HG03520 (cell line): ENCODE measurements at regions not wholly inside any gene's neighbourhood (a gene's known extent, or its start where the extent isn't known, plus 50 kb on each side); places are given as distances from the start of the nearest gene placed in this dataset.

Source experiments
- ATAC-seq: cut with Tn5 transposase; IDR thresholded peaks from one replicate; pipeline ENCODE4 v1.9.1; 2021; ENCODE audit warnings: mild to moderate bottlenecking, moderate library complexity; ENCODE audit not compliant: unreplicated experiment

DNA sequence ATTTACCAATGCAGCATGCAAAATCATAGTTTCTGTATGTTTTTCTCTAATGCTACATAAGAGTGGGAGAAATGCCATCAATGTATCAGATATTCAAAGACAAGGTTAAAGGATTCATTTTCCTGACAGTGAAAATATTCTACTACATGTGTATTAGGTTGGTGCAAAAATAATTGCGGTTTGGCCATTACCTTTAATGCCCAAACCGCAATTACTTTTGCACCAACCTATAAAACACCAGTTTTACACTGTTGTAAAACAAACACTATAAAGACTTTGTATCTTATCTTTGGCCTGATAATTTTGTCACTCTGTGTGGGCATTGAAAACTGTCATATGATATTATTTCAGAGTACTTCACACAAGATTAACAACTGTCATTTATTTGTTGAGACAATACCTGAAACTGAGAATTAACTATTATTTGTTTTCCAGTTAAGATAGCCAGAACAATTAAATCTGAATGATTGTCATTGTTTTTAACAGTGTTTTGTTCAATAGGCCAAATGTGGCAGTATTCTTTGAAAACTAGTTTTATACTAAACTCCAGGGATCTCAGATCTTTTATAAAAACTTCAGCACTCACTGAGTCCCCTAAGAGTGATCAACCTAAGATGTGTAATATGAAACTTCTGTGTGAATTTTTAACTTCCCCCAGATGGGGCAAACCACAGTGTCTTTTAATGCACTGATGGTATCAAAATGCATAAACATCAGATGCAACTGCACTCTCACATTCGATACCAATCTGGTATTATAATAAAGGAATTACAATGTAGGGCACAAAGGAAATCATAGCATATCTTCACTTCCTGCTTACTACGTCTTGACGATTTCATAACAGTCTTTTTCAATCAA is 53.8 kb upstream of the FBN2 start:
- no peak for ATAC-seq

GRCh38 chr5:128596071-128596470 is 58.0 kb upstream of the FBN2 start:
- ATAC-seq, result no peak

DNA sequence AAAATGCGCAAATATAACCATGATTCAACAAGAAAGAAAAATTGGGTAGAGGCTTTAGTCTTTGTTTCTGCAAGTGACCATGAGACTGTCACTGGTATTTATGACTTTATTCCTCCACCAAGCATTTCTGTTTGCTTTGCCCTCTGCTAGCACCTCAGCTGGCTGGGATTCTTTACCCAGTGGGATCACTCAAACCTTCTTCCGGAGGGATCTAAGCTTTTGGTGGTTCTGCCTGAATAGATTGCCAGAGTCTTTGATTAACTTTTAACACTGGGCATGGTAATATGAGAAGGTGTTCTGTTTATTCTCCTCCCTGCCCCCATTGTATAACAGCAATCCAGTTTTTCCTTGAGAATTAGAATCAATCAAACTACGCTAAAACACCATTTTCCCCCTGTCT is 59.1 kb upstream of the FBN2 start:
- no peak for ATAC-seq

DNA sequence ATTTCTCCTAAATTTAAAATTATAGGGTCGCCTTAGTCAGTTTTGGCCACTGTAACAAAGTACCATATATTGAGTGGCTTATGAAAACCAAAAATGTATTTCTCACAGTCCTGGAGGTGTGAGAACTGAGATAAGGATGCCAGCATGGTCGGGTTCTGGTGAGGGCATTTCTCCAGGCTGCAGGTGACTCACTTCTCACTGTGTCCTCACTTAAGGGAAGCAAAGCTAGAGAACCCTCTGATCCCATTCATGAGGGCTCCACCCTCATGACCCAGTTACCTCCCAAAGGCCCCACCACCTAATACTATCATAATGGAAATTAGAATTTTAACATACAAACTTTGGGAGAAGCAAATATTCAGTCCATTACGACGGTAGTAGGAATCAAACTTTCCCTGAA is 75.1 kb upstream of the FBN2 start:
- ATAC-seq, result no peak

DNA sequence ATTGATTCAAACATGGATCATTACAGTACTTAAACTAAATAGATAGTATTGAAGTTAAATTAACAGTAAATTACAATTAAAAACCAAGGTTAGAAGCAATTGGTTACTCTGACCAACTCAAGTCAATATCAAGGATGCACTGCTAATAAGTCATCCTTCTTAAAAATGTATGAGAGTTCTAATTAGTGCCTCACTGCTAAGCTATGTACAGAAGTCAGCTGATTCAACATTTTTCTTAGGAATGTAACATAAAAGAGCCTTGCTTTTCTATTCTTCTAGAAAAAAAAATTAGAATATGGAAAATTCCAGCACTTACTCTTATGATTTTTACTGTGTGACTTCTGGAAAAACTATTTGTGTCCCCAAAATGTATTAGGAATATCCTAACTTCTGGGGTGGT is 75.7 kb upstream of the FBN2 start:
- ATAC-seq, result no peak

DNA sequence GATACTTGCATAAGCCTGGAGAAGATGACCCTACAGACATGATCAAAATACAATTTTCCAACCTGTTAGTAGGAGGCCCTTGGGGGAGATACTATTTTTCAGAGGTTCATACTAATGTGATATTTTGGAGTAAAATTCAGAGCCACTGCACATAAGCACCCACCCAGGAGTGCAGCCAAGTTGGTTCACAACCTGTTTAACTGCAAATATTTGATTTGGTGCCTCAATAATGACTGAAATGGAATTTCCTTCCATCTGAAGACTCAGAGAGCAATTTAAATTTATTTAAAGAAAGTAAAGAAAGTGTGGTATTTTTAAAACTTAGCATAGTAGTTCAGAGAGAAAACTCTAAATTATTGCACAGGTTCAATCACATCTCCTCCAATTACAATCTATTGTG is 77.5 kb upstream of the FBN2 start:
- no peak for ATAC-seq

- no peak for ATAC-seq
Observed at GRCh38 chr5:128626536-128627090, 88.6 kb upstream of the FBN2 start.

DNA sequence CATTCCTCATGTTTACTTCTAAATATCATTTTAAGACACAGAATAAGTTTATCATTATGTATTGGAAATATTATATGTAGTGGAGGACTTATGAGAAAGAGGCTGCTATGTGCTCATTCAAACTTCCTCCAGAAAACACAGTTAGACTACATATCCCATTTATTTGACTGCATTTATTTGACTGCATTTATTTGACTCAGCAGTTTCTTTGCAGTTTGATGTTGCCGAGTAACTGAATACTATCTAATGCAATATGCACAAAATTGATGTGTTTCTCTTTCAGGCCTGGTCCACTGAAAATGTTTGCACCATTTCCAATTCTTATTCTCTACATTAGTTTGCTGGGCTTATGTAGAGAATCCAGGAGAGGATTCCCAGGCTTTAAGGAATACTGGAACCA is 89.9 kb upstream of the FBN2 start:
- no peak for ATAC-seq

DNA sequence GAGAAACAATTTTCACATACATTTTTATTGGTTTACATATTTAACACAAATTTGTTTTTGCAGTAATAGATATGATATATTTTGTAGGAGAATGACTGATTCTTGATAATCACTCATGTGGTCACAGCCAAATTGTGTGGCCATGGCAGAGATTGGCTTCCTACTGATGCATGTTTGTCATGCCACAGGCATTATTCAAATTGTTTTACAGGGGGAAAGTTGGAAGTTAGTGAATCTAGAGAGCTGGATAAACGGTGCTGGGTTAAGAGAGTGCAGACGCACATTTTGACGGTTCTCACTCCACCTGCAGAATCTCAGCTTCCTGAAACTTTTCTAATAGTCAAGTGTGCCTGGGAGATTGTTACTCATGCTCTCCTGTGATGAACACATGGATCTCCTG is 91.1 kb upstream of the FBN2 start:
- no peak for ATAC-seq

DNA sequence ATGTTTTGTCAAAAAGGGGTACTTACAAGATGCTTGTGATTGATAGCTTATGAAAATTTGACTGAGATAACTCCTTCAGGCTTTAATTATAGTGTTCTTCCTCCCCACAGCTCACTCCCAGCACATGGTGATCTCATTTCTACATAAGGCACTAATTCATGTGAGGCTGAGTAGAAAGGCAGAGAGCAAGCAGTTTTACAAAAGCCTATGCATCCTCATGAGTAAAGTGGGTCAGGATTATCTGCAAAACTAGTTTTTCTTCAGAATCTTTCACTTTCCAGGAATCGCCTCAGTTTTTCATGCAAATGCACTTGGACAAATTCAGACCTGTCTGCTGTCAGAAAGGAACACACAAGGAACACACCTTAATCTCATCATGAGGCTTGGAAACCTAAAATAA is 92.1 kb upstream of the FBN2 start:
- no peak for ATAC-seq

DNA sequence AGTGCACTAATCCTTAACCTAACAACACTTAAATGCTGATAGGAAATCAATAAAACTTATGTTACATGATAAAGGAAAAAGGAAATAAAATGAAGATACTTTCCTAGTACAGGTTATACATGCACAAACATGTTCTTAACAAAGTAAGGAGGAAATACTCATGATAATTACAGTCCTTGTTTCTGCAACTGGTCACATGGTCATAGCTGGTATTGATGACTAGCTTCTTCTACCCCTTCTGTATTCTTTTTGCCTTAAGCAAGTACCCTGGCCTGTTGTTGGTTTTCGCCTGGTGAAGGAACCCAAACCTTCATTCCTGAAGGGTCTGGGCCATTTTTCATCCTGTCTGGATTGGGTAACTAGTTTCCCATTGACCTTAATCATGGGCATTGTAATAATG is 93.7 kb upstream of the FBN2 start:
- ATAC-seq, result no peak

- ATAC-seq, result no peak
Observed at GRCh38 chr5:128632264-128632663, 94.2 kb upstream of the FBN2 start.

- ATAC-seq, result no peak
Observed at GRCh38 chr5:128633901-128634300, 95.9 kb upstream of the FBN2 start.

DNA sequence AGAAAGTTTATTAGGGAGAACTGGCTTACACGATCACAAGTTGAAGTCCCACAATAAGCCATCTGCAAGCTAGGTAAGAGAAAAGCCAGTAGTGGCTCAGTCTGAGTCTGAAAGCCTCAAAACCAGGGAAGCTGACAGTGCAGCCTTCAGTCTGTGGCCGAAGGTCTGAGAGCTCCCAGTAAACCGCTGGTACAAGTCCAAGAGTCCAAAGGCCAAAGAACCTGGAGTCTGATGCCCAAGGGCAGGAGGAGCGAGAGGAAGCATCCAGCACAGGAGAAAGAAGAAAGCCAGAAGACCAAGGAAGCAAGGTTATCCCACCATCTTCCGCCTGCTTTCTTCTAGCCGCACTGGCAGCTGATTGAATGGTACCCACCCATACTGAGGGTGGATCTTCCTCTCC is 97.3 kb upstream of the FBN2 start:
- no peak for ATAC-seq

GRCh38 chr5:128636361-128636760 is 98.3 kb upstream of the FBN2 start:
- ATAC-seq, result no peak

GRCh38 chr5:128637031-128637430 is 99.0 kb upstream of the FBN2 start:
- ATAC-seq, result no peak

- no peak for ATAC-seq
Observed at GRCh38 chr5:128641861-128642260, 103.8 kb upstream of the FBN2 start.

GRCh38 chr5:128644863-128645262 is 106.8 kb upstream of the FBN2 start:
- no peak for ATAC-seq

- ATAC-seq, result no peak
Observed at GRCh38 chr5:128645581-128645980, 107.5 kb upstream of the FBN2 start.

DNA sequence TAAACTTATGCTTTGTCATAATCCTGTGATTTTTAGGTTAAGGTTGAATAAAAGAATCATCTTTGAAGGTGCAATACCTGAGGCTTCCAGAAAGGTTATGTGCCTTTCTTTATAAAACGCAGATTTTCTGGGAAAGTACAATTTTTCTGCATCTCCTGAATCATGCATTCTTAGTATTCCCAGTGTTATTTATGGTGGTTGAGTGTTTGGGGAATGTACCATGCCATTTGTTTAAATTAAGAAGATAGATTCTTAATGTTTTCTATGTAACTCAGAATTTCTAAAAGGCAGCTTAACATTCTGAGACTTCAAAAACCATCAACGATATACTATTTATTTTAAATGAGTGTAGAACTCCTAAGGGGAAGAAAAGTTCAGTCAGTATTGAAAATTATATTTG is 108.1 kb upstream of the FBN2 start:
- ATAC-seq, result no peak

GRCh38 chr5:128649192-128649591 is 111.1 kb upstream of the FBN2 start:
- ATAC-seq, result no peak

DNA sequence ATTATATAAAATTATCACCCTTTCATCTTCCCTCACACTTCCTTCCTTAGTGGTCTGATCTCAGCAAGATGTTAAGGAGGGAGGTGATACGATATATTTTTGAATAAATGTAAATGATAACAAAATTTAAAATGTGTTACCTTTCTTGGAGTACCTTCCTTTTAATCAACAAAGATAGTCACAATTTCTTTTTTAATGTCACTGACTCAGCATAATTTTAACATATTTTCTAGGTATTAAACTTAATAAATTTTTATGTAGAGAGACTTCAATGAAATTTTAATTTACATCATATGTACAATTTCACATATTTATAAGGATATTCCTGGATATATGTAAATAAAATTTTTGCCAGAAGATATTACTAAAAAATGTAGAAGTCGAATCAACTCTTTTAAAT is 125.0 kb upstream of the FBN2 start:
- ATAC-seq, result no peak
